Neural cell (in vitro differentiated cells): ENCODE measurements at regions not wholly inside any gene's neighbourhood (a gene's known extent, or its start where the extent isn't known, plus 50 kb on each side); places are given as distances from the start of the nearest gene placed in this dataset.

Experiments used
- H2AFZ ChIP-seq: fragments of 200-600, 300-800 bp; sonication (generic), shearing (Covaris generic); 2 replicates; pipeline ENCODE4 v1.6.0; 2014; ENCODE audit warnings: low read depth, mild to moderate bottlenecking, antibody characterized with exemption, low read length, moderate library complexity
- H3F3A ChIP-seq: fragments of 200-600 bp; shearing (Covaris generic); 2 replicates; pipeline ENCODE4 v1.6.1; 2016; ENCODE audit warnings: mild to moderate bottlenecking, moderate library complexity, mixed read lengths, antibody characterized with exemption, low read length; ENCODE audit not compliant: insufficient read depth, poor library complexity, severe bottlenecking
- H3K27ac ChIP-seq: fragments of 200-600, 300-800 bp; sonication (generic), shearing (Covaris generic); 2 replicates; pipeline ENCODE4 v1.5.1; 2014; ENCODE audit warnings: mild to moderate bottlenecking, low read length, moderate library complexity
- H3K27me3 ChIP-seq: fragments of 300-800, 200-600 bp; sonication (generic), shearing (Covaris generic); 2 replicates; pipeline ENCODE4 v1.6.0; 2014; ENCODE audit warnings: mild to moderate bottlenecking, low read depth, low read length, moderate library complexity; ENCODE audit not compliant: insufficient read depth
- H3K36me3 ChIP-seq: fragments of 300-800, 200-600 bp; sonication (generic), shearing (Covaris generic); 2 replicates; pipeline ENCODE4 v1.5.1; 2014; ENCODE audit warnings: mild to moderate bottlenecking, antibody characterized with exemption, low read length, moderate library complexity; ENCODE audit not compliant: insufficient read depth
- H3K4me2 ChIP-seq: fragments of 300-800, 200-600 bp; sonication (generic), shearing (Covaris generic); 2 replicates; pipeline ENCODE4 v1.6.0; 2014; ENCODE audit warnings: mild to moderate bottlenecking, low read length
- H3K4me3 ChIP-seq: fragments of 300-800, 200-600 bp; sonication (generic), shearing (Covaris generic); 2 replicates; pipeline ENCODE4 v1.5.1; 2014; ENCODE audit warnings: mild to moderate bottlenecking, low read length, moderate library complexity
- H3K79me2 ChIP-seq: fragments of 200-600 bp; shearing (Covaris generic); replicated peaks from 2 replicates; pipeline ENCODE4 v1.6.0; 2014; ENCODE audit warnings: mild to moderate bottlenecking, low read length, moderate library complexity; ENCODE audit not compliant: insufficient read depth
- H3K9ac ChIP-seq: fragments of 300-800, 200-600 bp; sonication (generic), shearing (Covaris generic); 2 replicates; pipeline ENCODE4 v1.6.1; 2016; ENCODE audit warnings: mild to moderate bottlenecking, low read length, mixed read lengths
- H3K9me2 ChIP-seq: fragments of 200-600 bp; shearing (Covaris generic); 2 replicates; pipeline ENCODE4 v1.6.1; 2016; ENCODE audit warnings: mild to moderate bottlenecking, low read length, mixed read lengths; ENCODE audit not compliant: insufficient read depth
- H3K9me3 ChIP-seq: fragments of 200-600, 300-800 bp; sonication (generic), shearing (Covaris generic); 2 replicates; pipeline ENCODE4 v1.6.1; 2016; ENCODE audit warnings: mild to moderate bottlenecking, mixed run types, low read length, moderate library complexity, mixed read lengths
- H4K20me1 ChIP-seq: fragments of 200-600 bp; shearing (Covaris generic); 2 replicates; pipeline ENCODE4 v1.6.1; 2016; ENCODE audit warnings: mild to moderate bottlenecking, mixed run types; ENCODE audit not compliant: insufficient read depth
- EP300 ChIP-seq: fragments of 450-650 bp; conservative IDR thresholded peaks from 2 replicates; pipeline ENCODE4 v1.6.1; 2014; ENCODE audit warnings: antibody characterized with exemption, mild to moderate bottlenecking, moderate library complexity; ENCODE audit not compliant: poor library complexity, severe bottlenecking
- EZH2 ChIP-seq: fragments of 200-600, 300-800 bp; shearing (Covaris generic), sonication (generic); IDR thresholded peaks from 2 replicates; pipeline ENCODE4 v1.6.1; 2014; ENCODE audit warnings: antibody characterized with exemption, low read length, borderline replicate concordance, mild to moderate bottlenecking; ENCODE audit not compliant: insufficient read depth, poor library complexity, severe bottlenecking
- MXI1 ChIP-seq: fragments of 450-650 bp; conservative IDR thresholded peaks from 2 replicates; pipeline ENCODE4 v1.6.1; 2014; ENCODE audit warnings: antibody characterized with exemption, mild to moderate bottlenecking; ENCODE audit not compliant: poor library complexity, severe bottlenecking
- POLR2AphosphoS5 ChIP-seq: IDR thresholded peaks from 2 replicates; pipeline ENCODE4 v1.6.1; 2012
- RAD21 ChIP-seq: fragments of 450-650 bp; conservative IDR thresholded peaks from 2 replicates; pipeline ENCODE4 v1.6.1; 2014; ENCODE audit warnings: antibody characterized with exemption, mild to moderate bottlenecking, moderate library complexity
- SMC3 ChIP-seq: fragments of 450-650 bp; conservative IDR thresholded peaks from 2 replicates; pipeline ENCODE4 v1.6.1; 2014; ENCODE audit warnings: antibody characterized with exemption, mild to moderate bottlenecking, moderate library complexity; ENCODE audit not compliant: poor library complexity
- TAF1 ChIP-seq: IDR thresholded peaks from 2 replicates; pipeline ENCODE4 v1.6.1; 2012; ENCODE audit warnings: low read depth
- TF ChIP-seq, protein P1 (sequence below): IDR thresholded peaks from 2 replicates; pipeline ENCODE4 v1.6.1; 2012; ENCODE audit warnings: borderline replicate concordance
- TF ChIP-seq, protein P2 (sequence below): fragments of 450-650 bp; IDR thresholded peaks from 2 replicates; pipeline ENCODE4 v1.5.1; 2014; ENCODE audit warnings: antibody characterized with exemption, mild to moderate bottlenecking, moderate library complexity; ENCODE audit not compliant: poor library complexity, severe bottlenecking

DNA sequence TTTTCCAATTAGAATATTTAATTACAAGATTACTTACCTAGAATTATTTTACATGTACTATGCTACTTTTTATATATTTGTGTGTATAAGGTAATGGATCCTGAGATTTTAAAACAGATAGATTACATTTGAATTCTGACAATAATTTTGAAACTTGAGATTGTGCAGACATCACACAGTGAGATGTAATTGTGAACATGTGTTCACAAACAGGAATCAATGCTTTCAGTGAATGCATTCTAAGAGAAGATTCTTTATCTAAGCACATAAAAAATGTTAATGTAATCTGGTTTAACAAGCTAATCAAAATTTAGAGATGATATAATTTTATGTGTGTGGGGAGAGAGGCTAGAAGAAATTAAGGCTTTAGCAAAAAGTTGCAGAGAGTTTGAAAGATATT lies 1925.5 kb downstream of the ARAP2 start:
- Histone ChIP-seq H3K9me2 (no peaks in the 10 kb centered on the region), H2AFZ (no peak overlapping the region), H3K79me2 (no peaks in the 10 kb centered on the region), H3F3A (no peaks in the 10 kb centered on the region), H3K36me3 (no peaks in the 10 kb centered on the region), H3K4me2 (no peak overlapping the region), H3K27me3 (no peaks in the 10 kb centered on the region), H3K9me3 (no peaks in the 10 kb centered on the region), H3K27ac (no peak overlapping the region), H3K9ac (no peak overlapping the region), H4K20me1 (no peaks in the 10 kb centered on the region), H3K4me3 (no peak overlapping the region)
- no peak for TF ChIP-seq MXI1
- TF ChIP-seq, protein P1, sequence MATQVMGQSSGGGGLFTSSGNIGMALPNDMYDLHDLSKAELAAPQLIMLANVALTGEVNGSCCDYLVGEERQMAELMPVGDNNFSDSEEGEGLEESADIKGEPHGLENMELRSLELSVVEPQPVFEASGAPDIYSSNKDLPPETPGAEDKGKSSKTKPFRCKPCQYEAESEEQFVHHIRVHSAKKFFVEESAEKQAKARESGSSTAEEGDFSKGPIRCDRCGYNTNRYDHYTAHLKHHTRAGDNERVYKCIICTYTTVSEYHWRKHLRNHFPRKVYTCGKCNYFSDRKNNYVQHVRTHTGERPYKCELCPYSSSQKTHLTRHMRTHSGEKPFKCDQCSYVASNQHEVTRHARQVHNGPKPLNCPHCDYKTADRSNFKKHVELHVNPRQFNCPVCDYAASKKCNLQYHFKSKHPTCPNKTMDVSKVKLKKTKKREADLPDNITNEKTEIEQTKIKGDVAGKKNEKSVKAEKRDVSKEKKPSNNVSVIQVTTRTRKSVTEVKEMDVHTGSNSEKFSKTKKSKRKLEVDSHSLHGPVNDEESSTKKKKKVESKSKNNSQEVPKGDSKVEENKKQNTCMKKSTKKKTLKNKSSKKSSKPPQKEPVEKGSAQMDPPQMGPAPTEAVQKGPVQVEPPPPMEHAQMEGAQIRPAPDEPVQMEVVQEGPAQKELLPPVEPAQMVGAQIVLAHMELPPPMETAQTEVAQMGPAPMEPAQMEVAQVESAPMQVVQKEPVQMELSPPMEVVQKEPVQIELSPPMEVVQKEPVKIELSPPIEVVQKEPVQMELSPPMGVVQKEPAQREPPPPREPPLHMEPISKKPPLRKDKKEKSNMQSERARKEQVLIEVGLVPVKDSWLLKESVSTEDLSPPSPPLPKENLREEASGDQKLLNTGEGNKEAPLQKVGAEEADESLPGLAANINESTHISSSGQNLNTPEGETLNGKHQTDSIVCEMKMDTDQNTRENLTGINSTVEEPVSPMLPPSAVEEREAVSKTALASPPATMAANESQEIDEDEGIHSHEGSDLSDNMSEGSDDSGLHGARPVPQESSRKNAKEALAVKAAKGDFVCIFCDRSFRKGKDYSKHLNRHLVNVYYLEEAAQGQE, result no peak
- no peak for TF ChIP-seq POLR2AphosphoS5
- TF ChIP-seq EP300, result no peak
- TF ChIP-seq, protein P2, sequence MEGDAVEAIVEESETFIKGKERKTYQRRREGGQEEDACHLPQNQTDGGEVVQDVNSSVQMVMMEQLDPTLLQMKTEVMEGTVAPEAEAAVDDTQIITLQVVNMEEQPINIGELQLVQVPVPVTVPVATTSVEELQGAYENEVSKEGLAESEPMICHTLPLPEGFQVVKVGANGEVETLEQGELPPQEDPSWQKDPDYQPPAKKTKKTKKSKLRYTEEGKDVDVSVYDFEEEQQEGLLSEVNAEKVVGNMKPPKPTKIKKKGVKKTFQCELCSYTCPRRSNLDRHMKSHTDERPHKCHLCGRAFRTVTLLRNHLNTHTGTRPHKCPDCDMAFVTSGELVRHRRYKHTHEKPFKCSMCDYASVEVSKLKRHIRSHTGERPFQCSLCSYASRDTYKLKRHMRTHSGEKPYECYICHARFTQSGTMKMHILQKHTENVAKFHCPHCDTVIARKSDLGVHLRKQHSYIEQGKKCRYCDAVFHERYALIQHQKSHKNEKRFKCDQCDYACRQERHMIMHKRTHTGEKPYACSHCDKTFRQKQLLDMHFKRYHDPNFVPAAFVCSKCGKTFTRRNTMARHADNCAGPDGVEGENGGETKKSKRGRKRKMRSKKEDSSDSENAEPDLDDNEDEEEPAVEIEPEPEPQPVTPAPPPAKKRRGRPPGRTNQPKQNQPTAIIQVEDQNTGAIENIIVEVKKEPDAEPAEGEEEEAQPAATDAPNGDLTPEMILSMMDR, result no peak
- TF ChIP-seq RAD21, result no peak
- no peak for TF ChIP-seq SMC3
- no peak for TF ChIP-seq TAF1
- TF ChIP-seq EZH2, result no peak

DNA sequence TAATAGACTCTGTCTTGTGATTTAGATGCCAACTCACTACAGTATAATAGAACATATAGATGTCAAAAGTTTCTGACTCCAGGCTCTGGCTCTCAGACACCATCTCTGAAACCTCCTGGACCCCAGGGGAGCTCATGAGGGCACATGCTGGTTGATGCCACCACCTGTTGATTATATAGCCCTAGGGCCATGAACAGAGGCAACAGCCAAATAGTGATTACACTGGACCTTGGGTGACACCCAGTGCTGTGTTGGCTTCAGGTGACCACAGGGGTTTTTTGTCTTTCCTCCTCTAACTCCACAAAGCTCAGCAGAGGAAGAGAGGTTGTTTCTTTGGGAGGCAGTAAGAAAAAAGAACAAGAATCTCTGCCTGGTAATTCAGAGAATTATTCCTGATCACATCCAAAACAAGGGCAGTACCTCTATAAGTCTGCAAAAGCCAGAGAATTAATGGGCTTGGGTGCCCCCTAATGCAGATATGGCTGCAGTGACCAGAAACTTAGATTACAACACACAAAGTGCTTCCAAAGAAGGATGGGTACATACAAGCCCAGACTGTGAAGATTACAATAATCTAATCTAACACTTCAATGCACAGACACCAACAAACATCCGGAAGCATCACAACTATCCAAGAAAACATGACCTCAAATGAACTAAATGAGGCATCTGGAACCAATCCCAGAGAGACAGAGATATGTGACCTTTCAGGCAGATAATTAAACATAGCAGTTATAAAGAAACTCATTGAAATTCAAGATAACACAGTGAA lies 1920.6 kb downstream of the ARAP2 start:
- H3K36me3 ChIP-seq, result no peaks in the 10 kb centered on the region
- H3K9ac ChIP-seq, result no peak overlapping the region
- H3F3A ChIP-seq, result no peaks in the 10 kb centered on the region
- H3K4me3 ChIP-seq, result no peak overlapping the region
- no peak overlapping the region for H2AFZ ChIP-seq
- no peak overlapping the region for H3K27ac ChIP-seq
- no peaks in the 10 kb centered on the region for H3K79me2 ChIP-seq
- H4K20me1 ChIP-seq, result no peaks in the 10 kb centered on the region
- TF ChIP-seq MXI1, result no peak
- no peak for TF ChIP-seq POLR2AphosphoS5
- TF ChIP-seq, protein P2, result no peak
- no peak for TF ChIP-seq EP300
- no peak for TF ChIP-seq TAF1
- TF ChIP-seq, protein P1, result no peak
- no peak for TF ChIP-seq EZH2
- TF ChIP-seq RAD21, result no peak
- TF ChIP-seq SMC3, result no peak
- H3K4me2 ChIP-seq, result no peak overlapping the region
- H3K27me3 ChIP-seq, result no peaks in the 10 kb centered on the region
- H3K9me2 ChIP-seq, result no peaks in the 10 kb centered on the region
- no peaks in the 10 kb centered on the region for H3K9me3 ChIP-seq
